Stimulated activated CD8-positive, alpha-beta memory T cell treated with anti-CD3 and anti-CD28 coated beads, Interleukin-12 subunit alpha, Interleukin-12 subunit beta, amount 100 ng/mL, for 24 hours (primary cell): ENCODE measurements at regions not wholly inside any gene's neighbourhood (a gene's known extent, or its start where the extent isn't known, plus 50 kb on each side); places are given as distances from the start of the nearest gene placed in this dataset.

Experiments
- DNase-seq: peaks from one replicate; pipeline ENCODE4 v3.0.0-alpha.2; 2020; ENCODE audit errors: extremely low read depth

- no peak for DNase-seq
These were observed 169.4 kb upstream of the PPP1R26 start for GRCh38 chr9:135310134-135310533.

- no peak for DNase-seq
These were observed 164.0 kb upstream of the PPP1R26 start for GRCh38 chr9:135315572-135315971.

- no peak for DNase-seq
These were observed 159.3 kb upstream of the PPP1R26 start for GRCh38 chr9:135320331-135320730.

- no peak for DNase-seq
These were observed 158.6 kb upstream of the PPP1R26 start for GRCh38 chr9:135320943-135321342.

GRCh38 chr9:135321580-135321979, 158.0 kb upstream of the PPP1R26 start:
- DNase-seq, result no peak

GRCh38 chr9:135324329-135324728, 155.3 kb upstream of the PPP1R26 start:
- DNase-seq, result no peak

- DNase-seq, result no peak
These were observed 153.4 kb upstream of the PPP1R26 start for GRCh38 chr9:135326141-135326540.

- no peak for DNase-seq
These were observed 152.9 kb upstream of the PPP1R26 start for GRCh38 chr9:135326633-135327152.

- no peak for DNase-seq
These were observed 150.8 kb upstream of the PPP1R26 start for GRCh38 chr9:135328485-135329417.

- no peak for DNase-seq
These were observed 149.8 kb upstream of the PPP1R26 start for GRCh38 chr9:135329571-135330306.

GRCh38 chr9:135330307-135330631, 149.3 kb upstream of the PPP1R26 start:
- no peak for DNase-seq

- no peak for DNase-seq
These were observed 148.6 kb upstream of the PPP1R26 start for GRCh38 chr9:135330685-135331590.

- no peak for DNase-seq
These were observed 147.1 kb upstream of the PPP1R26 start for GRCh38 chr9:135332516-135332915.

- DNase-seq, result no peak
These were observed 146.4 kb upstream of the PPP1R26 start for GRCh38 chr9:135332979-135333748.

GRCh38 chr9:135334953-135335460, 144.6 kb upstream of the PPP1R26 start:
- DNase-seq, result no peak

- no peak for DNase-seq
These were observed 143.8 kb upstream of the PPP1R26 start for GRCh38 chr9:135335691-135336181.

GRCh38 chr9:135336722-135337527, 142.7 kb upstream of the PPP1R26 start:
- no peak for DNase-seq

GRCh38 chr9:135338546-135338945, 141.0 kb upstream of the PPP1R26 start:
- no peak for DNase-seq

- DNase-seq, result no peak
These were observed 140.1 kb upstream of the PPP1R26 start for GRCh38 chr9:135339378-135339973.
